Smooth muscle cell (in vitro differentiated cells): ENCODE measurements at regions not wholly inside any gene's neighbourhood (a gene's known extent, or its start where the extent isn't known, plus 50 kb on each side); places are given as distances from the start of the nearest gene placed in this dataset.

Experiments used
- DNase-seq: peaks from one replicate; lab custom pipeline; 2025; ENCODE audit not compliant: unreplicated experiment; lab: John Stamatoyannopoulos, UW
- H2AFZ ChIP-seq: fragments of 200-600 bp; sonication (generic); 2 replicates; pipeline ENCODE4 v1.6.0; 2016; ENCODE audit warnings: antibody characterized with exemption, low read depth, mild to moderate bottlenecking
- H3F3A ChIP-seq: fragments of 200-600 bp; sonication (generic); 2 replicates; pipeline ENCODE4 v1.6.0; 2017; ENCODE audit warnings: antibody characterized with exemption, low read depth
- H3K27ac ChIP-seq: fragments of 200-600 bp; sonication (generic); 2 replicates; pipeline ENCODE4 v1.5.1; 2016; ENCODE audit warnings: low read depth, mild to moderate bottlenecking
- H3K27me3 ChIP-seq: fragments of 200-600 bp; sonication (generic); 2 replicates; pipeline ENCODE4 v1.6.1; 2016; ENCODE audit warnings: low read depth, mild to moderate bottlenecking
- H3K36me3 ChIP-seq: fragments of 200-600 bp; sonication (generic); 2 replicates; pipeline ENCODE4 v1.5.1; 2016; ENCODE audit warnings: low read depth
- H3K4me1 ChIP-seq: fragments of 200-600 bp; sonication (generic); 2 replicates; pipeline ENCODE4 v1.5.1; 2016; ENCODE audit warnings: low read depth
- H3K4me2 ChIP-seq: fragments of 200-600 bp; sonication (generic); 2 replicates; pipeline ENCODE4 v1.6.0; 2016; ENCODE audit warnings: mild to moderate bottlenecking
- H3K4me3 ChIP-seq: fragments of 200-600 bp; sonication (generic); 2 replicates; pipeline ENCODE4 v1.5.1; 2016; ENCODE audit warnings: mild to moderate bottlenecking
- H3K79me2 ChIP-seq: fragments of 200-600 bp; sonication (generic); 2 replicates; pipeline ENCODE4 v1.6.0; 2016; ENCODE audit warnings: low read depth, mild to moderate bottlenecking
- H3K9ac ChIP-seq: fragments of 200-600 bp; sonication (generic); 2 replicates; pipeline ENCODE4 v1.6.0; 2016; ENCODE audit warnings: low read depth
- H3K9me3 ChIP-seq: fragments of 200-600 bp; sonication (generic); replicated peaks from 2 replicates; pipeline ENCODE4 v1.5.1; 2016; ENCODE audit warnings: low read depth
- H4K20me1 ChIP-seq: fragments of 200-600 bp; sonication (generic); 2 replicates; pipeline ENCODE4 v1.6.0; 2016; ENCODE audit warnings: low read depth
- WGBS: methylation state at CpG from one replicate; pipeline ENCODE4 v1.1.7; 2016; ENCODE audit warnings: low lambda C conversion rate; 5-methylcytosine and 5-hydroxymethylcytosine counted together
- TF ChIP-seq, protein P1 (sequence below): fragments of 200-600 bp; sonication (generic); IDR thresholded peaks from 2 replicates; pipeline ENCODE4 v1.5.1; 2017; ENCODE audit warnings: borderline replicate concordance, mild to moderate bottlenecking, antibody characterized with exemption; ENCODE audit not compliant: insufficient read depth, poor library complexity, severe bottlenecking

DNA sequence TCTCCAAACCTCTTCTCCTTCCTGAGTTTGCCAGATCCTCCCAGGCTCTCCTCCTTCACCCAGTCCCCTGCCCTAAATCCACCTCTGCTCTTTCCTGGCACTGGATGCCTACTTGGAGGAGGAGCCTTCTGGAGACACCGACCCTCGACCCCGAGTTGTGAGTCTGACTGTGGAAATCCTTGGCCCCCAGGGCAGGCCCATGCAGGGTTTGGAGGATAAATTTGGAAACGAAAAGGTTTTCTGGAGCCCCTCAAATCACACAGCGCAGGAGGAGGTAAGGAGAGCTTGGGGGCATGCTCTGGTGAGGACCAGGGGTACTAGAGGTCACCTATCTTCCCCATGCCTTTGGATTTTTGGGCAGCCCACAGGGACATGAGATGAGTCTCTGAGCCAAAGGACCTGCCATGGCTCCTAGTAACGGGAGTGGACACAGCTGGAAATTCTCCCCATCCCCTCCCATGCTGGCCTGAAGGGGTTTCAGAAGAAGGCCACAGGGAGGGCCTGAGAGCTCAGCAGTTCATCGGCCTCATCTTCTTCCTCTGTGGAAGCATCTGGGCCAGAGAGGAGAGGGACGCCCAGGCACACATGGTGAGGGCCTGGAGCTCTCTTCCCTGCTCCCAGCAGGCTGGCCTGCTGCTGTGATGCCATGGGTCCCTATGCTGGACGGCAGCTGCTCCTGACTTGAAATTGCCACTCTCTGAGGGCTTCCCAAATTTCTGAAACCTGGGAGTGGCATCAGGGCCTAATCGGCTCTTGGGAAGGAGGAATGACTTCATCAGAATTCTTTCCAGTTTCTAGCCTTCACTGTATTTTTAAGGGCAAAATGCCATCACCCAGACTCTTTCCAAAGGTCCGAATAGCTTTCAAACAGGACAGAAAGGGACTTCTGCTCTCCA lies 68.6 kb upstream of the ITGA11 start:
- H3K4me3 ChIP-seq: no peak overlapping the region
- TF ChIP-seq, protein P1, sequence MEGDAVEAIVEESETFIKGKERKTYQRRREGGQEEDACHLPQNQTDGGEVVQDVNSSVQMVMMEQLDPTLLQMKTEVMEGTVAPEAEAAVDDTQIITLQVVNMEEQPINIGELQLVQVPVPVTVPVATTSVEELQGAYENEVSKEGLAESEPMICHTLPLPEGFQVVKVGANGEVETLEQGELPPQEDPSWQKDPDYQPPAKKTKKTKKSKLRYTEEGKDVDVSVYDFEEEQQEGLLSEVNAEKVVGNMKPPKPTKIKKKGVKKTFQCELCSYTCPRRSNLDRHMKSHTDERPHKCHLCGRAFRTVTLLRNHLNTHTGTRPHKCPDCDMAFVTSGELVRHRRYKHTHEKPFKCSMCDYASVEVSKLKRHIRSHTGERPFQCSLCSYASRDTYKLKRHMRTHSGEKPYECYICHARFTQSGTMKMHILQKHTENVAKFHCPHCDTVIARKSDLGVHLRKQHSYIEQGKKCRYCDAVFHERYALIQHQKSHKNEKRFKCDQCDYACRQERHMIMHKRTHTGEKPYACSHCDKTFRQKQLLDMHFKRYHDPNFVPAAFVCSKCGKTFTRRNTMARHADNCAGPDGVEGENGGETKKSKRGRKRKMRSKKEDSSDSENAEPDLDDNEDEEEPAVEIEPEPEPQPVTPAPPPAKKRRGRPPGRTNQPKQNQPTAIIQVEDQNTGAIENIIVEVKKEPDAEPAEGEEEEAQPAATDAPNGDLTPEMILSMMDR: no peak
- peaks cover 11% of the 10 kb centered on the region for H3F3A ChIP-seq
- no peak for DNase-seq
- H2AFZ ChIP-seq: no peak overlapping the region
- no peak overlapping the region for H3K4me2 ChIP-seq
- no peaks in the 10 kb centered on the region for H3K36me3 ChIP-seq
- H3K9ac ChIP-seq: no peak overlapping the region
- no peaks in the 10 kb centered on the region for H3K9me3 ChIP-seq
- H3K4me1 ChIP-seq: peaks cover 6% of the 10 kb centered on the region
- H3K27ac ChIP-seq: no peak overlapping the region
- WGBS: 88% methylated on average over 11 of the region's 11 CpGs
- H3K27me3 ChIP-seq: no peaks in the 10 kb centered on the region
- no peaks in the 10 kb centered on the region for H4K20me1 ChIP-seq
- no peaks in the 10 kb centered on the region for H3K79me2 ChIP-seq

DNA sequence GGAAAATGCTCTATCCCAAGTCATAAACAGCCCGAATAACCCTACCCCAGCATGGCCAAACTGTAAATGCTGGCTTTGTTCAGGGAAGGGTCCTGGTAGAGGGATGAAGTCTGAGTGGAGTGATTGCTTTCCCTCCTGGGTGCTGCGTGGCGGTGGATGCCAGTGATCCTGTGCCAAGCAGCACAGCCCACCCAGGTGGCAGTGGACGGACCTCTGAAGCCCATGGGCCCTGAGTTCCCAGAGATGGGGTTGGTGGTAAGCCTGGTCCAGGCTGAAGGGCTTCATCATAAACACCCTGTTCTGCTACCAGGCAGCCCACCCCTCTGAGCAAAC lies 69.3 kb upstream of the ITGA11 start:
- no peak overlapping the region for H3K9ac ChIP-seq
- H4K20me1 ChIP-seq: no peaks in the 10 kb centered on the region
- H2AFZ ChIP-seq: no peak overlapping the region
- no peak overlapping the region for H3K27ac ChIP-seq
- no peak for DNase-seq
- WGBS: 99% methylated on average over 4 of the region's 4 CpGs
- H3K4me2 ChIP-seq: no peak overlapping the region
- H3F3A ChIP-seq: peaks cover 11% of the 10 kb centered on the region
- no peaks in the 10 kb centered on the region for H3K27me3 ChIP-seq
- TF ChIP-seq, protein P1: no peak
- H3K4me1 ChIP-seq: peaks cover 6% of the 10 kb centered on the region
- no peaks in the 10 kb centered on the region for H3K79me2 ChIP-seq
- no peaks in the 10 kb centered on the region for H3K36me3 ChIP-seq
- H3K9me3 ChIP-seq: no peaks in the 10 kb centered on the region
- no peak overlapping the region for H3K4me3 ChIP-seq

DNA sequence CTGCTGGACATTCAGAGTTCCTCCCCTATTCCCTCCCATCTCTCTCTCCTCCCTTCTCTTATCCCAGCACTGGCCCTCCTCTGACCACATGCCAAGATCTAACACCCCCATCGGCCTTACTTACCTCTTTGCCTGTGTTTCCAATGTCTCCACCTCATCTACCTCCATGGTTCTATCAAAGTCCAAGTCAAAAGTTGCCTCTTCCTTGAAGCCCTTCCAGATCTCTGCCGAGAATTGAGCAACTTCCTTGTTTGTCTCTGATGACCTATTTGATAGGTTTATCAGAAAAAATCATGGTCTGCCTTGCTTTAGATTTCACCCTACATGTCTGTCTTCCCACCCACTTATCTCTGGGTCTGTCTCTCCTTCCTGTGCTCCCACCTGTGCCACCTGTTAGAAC lies 69.7 kb upstream of the ITGA11 start:
- Histone ChIP-seq H3K4me3 (no peak overlapping the region), H4K20me1 (no peaks in the 10 kb centered on the region), H3K79me2 (no peaks in the 10 kb centered on the region), H3K9me3 (no peaks in the 10 kb centered on the region), H3K36me3 (no peaks in the 10 kb centered on the region), H3K27me3 (no peaks in the 10 kb centered on the region), H3F3A (peaks cover 11% of the 10 kb centered on the region), H3K4me1 (peaks cover 6% of the 10 kb centered on the region), H2AFZ (no peak overlapping the region), H3K9ac (no peak overlapping the region), H3K27ac (no peak overlapping the region), H3K4me2 (no peak overlapping the region)
- TF ChIP-seq, protein P1: no peak
- no peak for DNase-seq
- 94% methylated on average over 2 of the region's 2 CpGs for WGBS
